ENCODE measurements at regions not wholly inside any gene's neighbourhood (a gene's known extent, or its start where the extent isn't known, plus 50 kb on each side); places are given as distances from the start of the nearest gene placed in this dataset.
A peak's percentile ranks its signal among the peaks of the same experiment; 100 is the strongest.

- no peak for DNase-seq (ENCODE audit: low spot score)
Measured at GRCh38 chr3:150267288-150267687, 140.8 kb upstream of the TSC22D2 start.

- DNase-seq (ENCODE audit: low spot score), result no peak
Measured at GRCh38 chr3:150265305-150265704, 142.8 kb upstream of the TSC22D2 start.

GRCh38 chr3:150264561-150265279, 143.4 kb upstream of the TSC22D2 start:
- no peak for DNase-seq (ENCODE audit: low spot score)

GRCh38 chr3:150261958-150262357, 146.1 kb upstream of the TSC22D2 start:
- DNase-seq (ENCODE audit: low spot score), result no peak

- DNase-seq (ENCODE audit: low spot score), result no peak
Measured at GRCh38 chr3:150261418-150261817, 146.7 kb upstream of the TSC22D2 start.

- no peak for DNase-seq (ENCODE audit: low spot score)
Measured at GRCh38 chr3:150260398-150260710, 147.7 kb upstream of the TSC22D2 start.

- DNase-seq (ENCODE audit: low spot score), result no peak
Measured at GRCh38 chr3:150259526-150260397, 148.3 kb upstream of the TSC22D2 start.

- no peak for DNase-seq (ENCODE audit: low spot score)
Measured at GRCh38 chr3:150256782-150257181, 151.3 kb upstream of the TSC22D2 start.

- no peak for DNase-seq (ENCODE audit: low spot score)
Measured at GRCh38 chr3:150256318-150256717, 151.8 kb upstream of the TSC22D2 start.

GRCh38 chr3:150255826-150256225, 152.3 kb upstream of the TSC22D2 start:
- DNase-seq (ENCODE audit: low spot score), result no peak

- peak; percentile 87 for DNase-seq (ENCODE audit: low spot score)
Measured at GRCh38 chr3:150255413-150255812, 152.7 kb upstream of the TSC22D2 start.

- no peak for DNase-seq (ENCODE audit: low spot score)
Measured at GRCh38 chr3:150254309-150254708, 153.8 kb upstream of the TSC22D2 start.

- no peak for DNase-seq (ENCODE audit: low spot score)
Measured at GRCh38 chr3:150253622-150254021, 154.5 kb upstream of the TSC22D2 start.

GRCh38 chr3:150252462-150252861, 155.6 kb upstream of the TSC22D2 start:
- no peak for DNase-seq (ENCODE audit: low spot score)

GRCh38 chr3:150251187-150252062, 156.7 kb upstream of the TSC22D2 start:
- no peak for DNase-seq (ENCODE audit: low spot score)

- no peak for DNase-seq (ENCODE audit: low spot score)
Measured at GRCh38 chr3:150249779-150250470, 158.2 kb upstream of the TSC22D2 start.

GRCh38 chr3:150248888-150249681, 159.0 kb upstream of the TSC22D2 start:
- no peak for DNase-seq (ENCODE audit: low spot score)

GRCh38 chr3:150248116-150248887, 159.8 kb upstream of the TSC22D2 start:
- no peak for DNase-seq (ENCODE audit: low spot score)

- DNase-seq (ENCODE audit: low spot score), result no peak
Measured at GRCh38 chr3:150247441-150247840, 160.7 kb upstream of the TSC22D2 start.

GRCh38 chr3:150243466-150243865, 164.6 kb upstream of the TSC22D2 start:
- DNase-seq (ENCODE audit: low spot score), result no peak
